ENCODE measurements at regions not wholly inside any gene's neighbourhood (a gene's known extent, or its start where the extent isn't known, plus 50 kb on each side); places are given as distances from the start of the nearest gene placed in this dataset.
"Not testable (repeated sequence)": the region's sequence is repeated elsewhere in the genome, so short reads cannot be mapped to it uniquely, and the experiment has no call there.

GRCh38 chr2:67329513-67329912 is 67.6 kb upstream of the ETAA1 start:
- TF ChIP-seq CTCF (conservative IDR thresholded peaks at IDR 0.05; ENCODE audit: low read length): no peak
- no peak overlapping the region for H3K4me3 ChIP-seq (ENCODE audit: low read length)
- no peak for DNase-seq (ENCODE audit: low read depth)

GRCh38 chr2:67329951-67330350 is 67.2 kb upstream of the ETAA1 start:
- no peak overlapping the region for H3K4me3 ChIP-seq (ENCODE audit: low read length)
- TF ChIP-seq CTCF (conservative IDR thresholded peaks at IDR 0.05; ENCODE audit: low read length): no peak
- no peak for DNase-seq (ENCODE audit: low read depth)

GRCh38 chr2:67331419-67332086 is 65.6 kb upstream of the ETAA1 start:
- H3K4me3 ChIP-seq (ENCODE audit: low read length); DNase-seq (ENCODE audit: low read depth): not testable (repeated sequence)

- DNase-seq (ENCODE audit: low read depth): no peak
- no peak overlapping the region for H3K4me3 ChIP-seq (ENCODE audit: low read length)
- no peak for TF ChIP-seq CTCF (conservative IDR thresholded peaks at IDR 0.05; ENCODE audit: low read length)
Observed at GRCh38 chr2:67337903-67338302, 59.2 kb upstream of the ETAA1 start.

- no peak overlapping the region for H3K4me3 ChIP-seq (ENCODE audit: low read length)
- TF ChIP-seq CTCF (conservative IDR thresholded peaks at IDR 0.05; ENCODE audit: low read length): no peak
Observed at GRCh38 chr2:67338601-67339233, 58.4 kb upstream of the ETAA1 start.

GRCh38 chr2:67339234-67339885 is 57.8 kb upstream of the ETAA1 start:
- no peak for DNase-seq (ENCODE audit: low read depth)
- no peak for TF ChIP-seq CTCF (conservative IDR thresholded peaks at IDR 0.05; ENCODE audit: low read length)
- no peak overlapping the region for H3K4me3 ChIP-seq (ENCODE audit: low read length)

More at GRCh38 chr2:67338601-67339233, 58.4 kb upstream of the ETAA1 start:
- DNase-seq (ENCODE audit: low read depth): no peak

- TF ChIP-seq CTCF (conservative IDR thresholded peaks at IDR 0.05; ENCODE audit: low read length): no peak
- no peak overlapping the region for H3K4me3 ChIP-seq (ENCODE audit: low read length)
- DNase-seq (ENCODE audit: low read depth): no peak
Observed at GRCh38 chr2:67340133-67341011, 56.8 kb upstream of the ETAA1 start.

All from AG10803 (cell line).